GM12872 (cell line): ENCODE measurements at regions not wholly inside any gene's neighbourhood (a gene's known extent, or its start where the extent isn't known, plus 50 kb on each side); places are given as distances from the start of the nearest gene placed in this dataset.

Source experiments
- TF ChIP-seq, protein P1 (sequence below): IDR thresholded peaks from 3 replicates; pipeline ENCODE4 v1.5.1; 2011; ENCODE audit warnings: low read depth, mild to moderate bottlenecking, low read length, moderate library complexity; ENCODE audit not compliant: insufficient read depth

GRCh38 chr10:78266741-78267469, 233.2 kb downstream of the RPS24 start:
- TF ChIP-seq, protein P1, sequence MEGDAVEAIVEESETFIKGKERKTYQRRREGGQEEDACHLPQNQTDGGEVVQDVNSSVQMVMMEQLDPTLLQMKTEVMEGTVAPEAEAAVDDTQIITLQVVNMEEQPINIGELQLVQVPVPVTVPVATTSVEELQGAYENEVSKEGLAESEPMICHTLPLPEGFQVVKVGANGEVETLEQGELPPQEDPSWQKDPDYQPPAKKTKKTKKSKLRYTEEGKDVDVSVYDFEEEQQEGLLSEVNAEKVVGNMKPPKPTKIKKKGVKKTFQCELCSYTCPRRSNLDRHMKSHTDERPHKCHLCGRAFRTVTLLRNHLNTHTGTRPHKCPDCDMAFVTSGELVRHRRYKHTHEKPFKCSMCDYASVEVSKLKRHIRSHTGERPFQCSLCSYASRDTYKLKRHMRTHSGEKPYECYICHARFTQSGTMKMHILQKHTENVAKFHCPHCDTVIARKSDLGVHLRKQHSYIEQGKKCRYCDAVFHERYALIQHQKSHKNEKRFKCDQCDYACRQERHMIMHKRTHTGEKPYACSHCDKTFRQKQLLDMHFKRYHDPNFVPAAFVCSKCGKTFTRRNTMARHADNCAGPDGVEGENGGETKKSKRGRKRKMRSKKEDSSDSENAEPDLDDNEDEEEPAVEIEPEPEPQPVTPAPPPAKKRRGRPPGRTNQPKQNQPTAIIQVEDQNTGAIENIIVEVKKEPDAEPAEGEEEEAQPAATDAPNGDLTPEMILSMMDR: no peak

DNA sequence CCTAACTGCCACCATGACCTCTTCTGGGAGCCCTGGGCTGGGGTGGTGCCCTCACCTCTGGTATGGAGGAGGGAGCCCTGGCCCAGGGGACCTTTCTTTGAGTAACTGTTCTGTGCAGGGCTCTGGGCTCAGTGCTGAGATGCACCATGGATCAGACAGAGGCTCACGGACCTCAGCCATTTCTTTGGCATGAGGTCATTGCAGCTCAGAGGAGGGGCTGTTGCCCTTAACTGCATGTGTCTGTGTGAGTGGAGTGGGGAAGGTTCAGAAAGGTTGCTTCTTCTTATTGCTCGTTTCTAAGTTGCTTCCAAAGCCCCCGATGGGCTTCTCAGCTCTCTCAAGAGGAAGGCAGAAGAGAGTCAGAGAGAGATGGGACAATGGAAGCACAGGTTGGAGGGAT, 233.9 kb downstream of the RPS24 start:
- TF ChIP-seq, protein P1: no peak

- TF ChIP-seq, protein P1: no peak
Measured at GRCh38 chr10:78269060-78269459, 235.4 kb downstream of the RPS24 start.

DNA sequence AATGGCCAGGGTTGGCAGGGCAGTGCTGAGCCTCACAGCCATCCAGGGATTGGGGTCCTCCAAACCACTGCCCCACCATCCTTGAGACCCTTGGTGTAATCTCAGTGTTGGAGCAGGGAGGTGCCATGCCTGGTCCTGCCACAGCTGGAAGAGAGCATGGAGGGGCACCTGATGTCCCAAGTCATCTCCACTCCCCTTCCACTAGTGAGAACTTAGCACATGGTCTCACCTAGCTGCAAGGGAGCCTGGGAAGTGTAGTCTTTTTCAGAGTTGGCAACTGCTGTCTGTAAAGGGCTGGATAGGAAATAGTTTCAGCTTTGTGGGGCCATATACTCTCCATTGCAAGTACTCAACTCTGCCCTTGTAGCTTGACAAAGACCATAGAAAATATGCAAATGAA, 238.7 kb downstream of the RPS24 start:
- TF ChIP-seq, protein P1: no peak

GRCh38 chr10:78274491-78274890, 240.8 kb downstream of the RPS24 start:
- TF ChIP-seq, protein P1: no peak

- TF ChIP-seq, protein P1: no peak
Measured at GRCh38 chr10:78276139-78276538, 242.5 kb downstream of the RPS24 start.

DNA sequence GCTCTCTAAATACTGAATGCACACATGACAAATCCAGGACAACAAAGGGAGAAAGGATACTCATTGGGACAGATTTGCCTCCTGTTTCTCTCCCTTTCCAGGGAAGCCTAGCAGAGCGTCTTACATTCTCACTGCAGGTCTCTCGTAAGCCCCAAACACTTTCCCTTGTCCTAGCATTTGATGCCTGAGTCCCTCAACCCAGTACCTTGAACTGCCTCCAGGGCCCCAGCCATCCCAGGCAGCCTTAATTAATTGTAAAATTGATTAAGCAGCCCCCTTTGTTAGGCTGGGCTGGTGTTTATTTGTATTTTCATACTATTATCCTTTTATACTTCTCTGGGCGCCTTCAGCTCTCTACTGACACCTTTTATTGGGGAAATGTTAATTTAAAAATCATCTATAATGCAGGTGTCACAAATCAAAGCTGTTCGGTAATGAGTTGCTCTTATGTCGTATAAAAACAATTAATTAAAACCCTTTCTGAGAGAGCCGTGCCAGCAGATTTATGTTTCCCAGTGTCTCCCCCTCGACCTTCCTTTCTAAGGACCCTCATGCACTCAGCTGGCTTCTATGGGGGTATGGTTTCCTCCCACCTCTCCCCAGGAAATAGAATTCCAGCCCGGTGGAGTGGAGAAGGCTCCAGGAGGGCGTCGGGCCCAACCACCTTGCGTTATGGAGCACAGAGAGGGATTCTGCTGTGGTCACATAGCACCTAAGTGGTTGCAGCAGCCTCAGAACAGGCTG, 243.8 kb downstream of the RPS24 start:
- TF ChIP-seq, protein P1: no peak
